Prostate gland (tissue), 2 donors: ENCODE measurements at regions not wholly inside any gene's neighbourhood (a gene's known extent, or its start where the extent isn't known, plus 50 kb on each side); places are given as distances from the start of the nearest gene placed in this dataset.

Source experiments
- DNase-seq: peaks from one replicate; pipeline ENCODE4 v3.0.0-alpha.2; 2019; ENCODE audit warnings: low spot score
- H3K27ac ChIP-seq, 2 donors: fragments of 200-600 bp; sonication (generic); 2 replicates each; pipeline ENCODE4 v1.5.1; 2017 to 2019
- H3K27me3 ChIP-seq: fragments of 200-600 bp; sonication (generic); replicated peaks from 2 replicates; pipeline ENCODE4 v1.5.1; 2019; ENCODE audit not compliant: insufficient read depth
- H3K36me3 ChIP-seq, 2 donors: fragments of 200-600 bp; sonication (generic); 1 replicate in 1 of 2; 2 replicates in 1 of 2; pipeline versions ENCODE4 v1.5.1 to v1.8.1; 2017 to 2019
- H3K4me1 ChIP-seq: fragments of 200-600 bp; sonication (generic); replicated peaks from 2 replicates; pipeline ENCODE4 v1.5.1; 2019
- H3K4me3 ChIP-seq, 2 donors: fragments of 200-600 bp; sonication (generic); 2 replicates each; pipeline ENCODE4 v1.5.1; 2017 to 2019
- H3K9me3 ChIP-seq: fragments of 200-600 bp; sonication (generic); 2 replicates; pipeline ENCODE4 v1.5.1; 2017
- POLR2A ChIP-seq: fragments of 450-650 bp; IDR thresholded peaks from one replicate; pipeline ENCODE4 v1.6.1; 2016; ENCODE audit warnings: antibody characterized with exemption, mild to moderate bottlenecking
- POLR2AphosphoS5 ChIP-seq: sonication (generic); formaldehyde crosslinking; IDR thresholded peaks from one replicate; pipeline ENCODE4 v1.6.1; 2017; ENCODE audit warnings: antibody characterized with exemption
- WGBS: methylation state at CpG from one replicate; pipeline ENCODE4 v1.1.5; 2018; 5-methylcytosine and 5-hydroxymethylcytosine counted together
- intact Hi-C: fragments of 100-400 bp; cut with DNase I; formaldehyde crosslinking; loops from one replicate; pipeline ENCODE4 v1.14.2; 2022
- TF ChIP-seq, protein P1 (sequence below), 4 experiments: fragments of 200-600 bp in 2 of 4; fragments of 450-650 bp in 2 of 4; sonication (generic) in 2 of 4; IDR thresholded peaks; 1 replicate in 3 of 4; 2 replicates in 1 of 4; pipeline ENCODE4 v1.5.1; 2016 to 2019; ENCODE audit warnings: antibody characterized with exemption in 4 of 4, mild to moderate bottlenecking in 2 of 4, moderate library complexity in 2 of 4

DNA sequence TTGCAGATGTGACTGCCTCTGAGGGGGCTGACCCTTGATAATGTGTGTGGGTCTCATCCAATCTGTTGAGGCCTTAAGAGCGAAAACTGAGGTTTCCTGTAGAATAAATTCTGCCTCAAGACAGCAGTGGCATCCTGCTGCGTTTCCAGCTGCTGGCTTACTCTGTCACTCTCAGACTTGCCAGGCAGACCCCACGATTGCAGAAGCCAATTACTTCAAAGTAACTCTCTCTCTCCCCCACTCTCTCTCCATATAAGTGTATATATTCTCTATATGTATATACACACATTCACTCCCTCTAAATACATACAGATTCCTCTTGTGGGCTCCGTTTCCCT is 152.5 kb upstream of the ALKAL2 start:
- no peak for DNase-seq
- intact Hi-C loops: no loop called here
- Histone ChIP-seq H3K27ac (peak overlapping the region; percentile 42 to 55), H3K4me1 (no peaks in the 10 kb centered on the region), H3K36me3 (no peaks in the 10 kb centered on the region), H3K9me3 (no peaks in the 10 kb centered on the region), H3K4me3 (no peak overlapping the region), H3K27me3 (peaks cover 5% of the 10 kb centered on the region)
- WGBS: 85% methylated on average over 4 of the region's 4 CpGs
- TF ChIP-seq POLR2AphosphoS5 (no peak), POLR2A (no peak)
- TF ChIP-seq, protein P1, sequence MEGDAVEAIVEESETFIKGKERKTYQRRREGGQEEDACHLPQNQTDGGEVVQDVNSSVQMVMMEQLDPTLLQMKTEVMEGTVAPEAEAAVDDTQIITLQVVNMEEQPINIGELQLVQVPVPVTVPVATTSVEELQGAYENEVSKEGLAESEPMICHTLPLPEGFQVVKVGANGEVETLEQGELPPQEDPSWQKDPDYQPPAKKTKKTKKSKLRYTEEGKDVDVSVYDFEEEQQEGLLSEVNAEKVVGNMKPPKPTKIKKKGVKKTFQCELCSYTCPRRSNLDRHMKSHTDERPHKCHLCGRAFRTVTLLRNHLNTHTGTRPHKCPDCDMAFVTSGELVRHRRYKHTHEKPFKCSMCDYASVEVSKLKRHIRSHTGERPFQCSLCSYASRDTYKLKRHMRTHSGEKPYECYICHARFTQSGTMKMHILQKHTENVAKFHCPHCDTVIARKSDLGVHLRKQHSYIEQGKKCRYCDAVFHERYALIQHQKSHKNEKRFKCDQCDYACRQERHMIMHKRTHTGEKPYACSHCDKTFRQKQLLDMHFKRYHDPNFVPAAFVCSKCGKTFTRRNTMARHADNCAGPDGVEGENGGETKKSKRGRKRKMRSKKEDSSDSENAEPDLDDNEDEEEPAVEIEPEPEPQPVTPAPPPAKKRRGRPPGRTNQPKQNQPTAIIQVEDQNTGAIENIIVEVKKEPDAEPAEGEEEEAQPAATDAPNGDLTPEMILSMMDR (IDR thresholded peaks at IDR 0.05): no peak

DNA sequence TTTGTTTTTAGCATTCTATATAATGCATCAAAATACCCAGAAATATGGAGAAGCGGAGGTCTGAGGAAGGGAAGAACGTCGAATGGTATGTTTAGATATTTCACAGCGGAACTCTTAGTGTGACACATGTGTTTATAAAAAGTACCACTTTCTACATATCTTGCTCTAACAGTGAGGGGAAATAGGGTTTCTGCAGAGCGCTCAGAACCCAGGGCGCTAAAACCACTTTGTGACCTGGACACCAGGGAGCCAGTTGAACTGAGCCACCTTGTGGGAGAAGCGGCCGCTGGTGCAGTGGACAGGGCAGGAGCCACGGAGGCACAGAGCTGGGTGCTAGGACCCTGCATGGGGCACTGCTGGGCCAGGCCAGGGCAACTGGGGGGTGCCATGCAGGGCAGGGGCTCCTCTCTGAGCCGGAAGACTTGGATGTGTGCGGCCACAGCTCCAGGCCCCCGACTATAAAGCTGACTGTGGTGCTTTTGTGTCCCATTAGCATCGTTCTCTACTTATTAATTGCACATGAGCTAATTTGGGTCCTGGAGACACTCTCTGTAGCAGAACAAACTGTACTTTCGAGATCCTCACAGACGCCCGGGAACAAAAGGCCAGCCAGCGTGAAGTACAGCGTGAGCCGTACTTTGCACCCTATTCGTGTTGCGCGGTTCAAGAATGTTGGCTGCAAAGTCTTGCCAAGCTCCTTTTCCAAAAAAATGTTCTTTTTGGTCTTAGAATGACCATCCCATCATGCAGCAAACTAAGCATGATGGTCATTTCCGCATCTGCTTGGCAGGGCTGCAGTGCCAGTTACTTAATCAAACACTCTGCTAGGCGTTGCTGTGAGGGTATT is 151.9 kb upstream of the ALKAL2 start:
- H3K4me3 ChIP-seq: no peak overlapping the region
- H3K4me1 ChIP-seq: no peaks in the 10 kb centered on the region
- H3K9me3 ChIP-seq: no peaks in the 10 kb centered on the region
- intact Hi-C loops: loop anchor here (10.0 kb wide), 1 partner anchor 65 kb away; no protein-coding TSS in a partner anchor
- TF ChIP-seq, protein P1 (IDR thresholded peaks at IDR 0.05): no peak
- peak; percentile 60 for TF ChIP-seq POLR2AphosphoS5
- peaks cover 5% of the 10 kb centered on the region for H3K27me3 ChIP-seq
- no peak for DNase-seq
- peak overlapping the region; percentile 49 to 55 for H3K27ac ChIP-seq
- 70% methylated on average over 24 of the region's 24 CpGs for WGBS
- no peaks in the 10 kb centered on the region for H3K36me3 ChIP-seq

DNA sequence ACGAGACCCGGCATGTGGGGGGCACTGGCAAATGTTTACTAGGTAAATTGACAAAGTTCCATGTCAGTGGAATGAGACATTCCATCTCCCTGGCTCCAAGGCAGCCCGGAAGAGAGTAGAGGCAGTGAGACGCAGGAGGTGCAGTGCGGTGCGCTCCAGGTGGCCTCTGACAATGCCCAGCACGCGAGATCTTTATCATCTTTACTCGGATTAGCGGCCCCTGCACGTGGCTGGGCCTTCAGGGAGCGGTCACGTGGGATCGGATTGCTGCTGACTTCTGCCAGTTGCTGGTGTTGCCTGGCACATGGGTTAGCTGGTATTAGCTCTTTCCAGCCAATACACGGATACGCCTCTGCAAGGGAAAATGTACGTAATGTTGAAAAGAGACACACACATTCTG is 151.2 kb upstream of the ALKAL2 start:
- TF ChIP-seq, protein P1 (IDR thresholded peaks at IDR 0.05): no peak
- no peak for TF ChIP-seq POLR2AphosphoS5
- TF ChIP-seq POLR2A: no peak
- 36% methylated on average over 17 of the region's 17 CpGs for whole genome bisulfite sequencing
- no peak for DNase-seq
- intact Hi-C loops: loop anchor here (10.0 kb wide), 1 partner anchor 64 kb away; no protein-coding TSS in a partner anchor
- Histone ChIP-seq H3K27me3 (peaks cover 5% of the 10 kb centered on the region), H3K9me3 (no peaks in the 10 kb centered on the region), H3K27ac (peak overlapping the region; percentile 49 to 54), H3K4me1 (no peaks in the 10 kb centered on the region), H3K36me3 (no peaks in the 10 kb centered on the region), H3K4me3 (no peak overlapping the region)

DNA sequence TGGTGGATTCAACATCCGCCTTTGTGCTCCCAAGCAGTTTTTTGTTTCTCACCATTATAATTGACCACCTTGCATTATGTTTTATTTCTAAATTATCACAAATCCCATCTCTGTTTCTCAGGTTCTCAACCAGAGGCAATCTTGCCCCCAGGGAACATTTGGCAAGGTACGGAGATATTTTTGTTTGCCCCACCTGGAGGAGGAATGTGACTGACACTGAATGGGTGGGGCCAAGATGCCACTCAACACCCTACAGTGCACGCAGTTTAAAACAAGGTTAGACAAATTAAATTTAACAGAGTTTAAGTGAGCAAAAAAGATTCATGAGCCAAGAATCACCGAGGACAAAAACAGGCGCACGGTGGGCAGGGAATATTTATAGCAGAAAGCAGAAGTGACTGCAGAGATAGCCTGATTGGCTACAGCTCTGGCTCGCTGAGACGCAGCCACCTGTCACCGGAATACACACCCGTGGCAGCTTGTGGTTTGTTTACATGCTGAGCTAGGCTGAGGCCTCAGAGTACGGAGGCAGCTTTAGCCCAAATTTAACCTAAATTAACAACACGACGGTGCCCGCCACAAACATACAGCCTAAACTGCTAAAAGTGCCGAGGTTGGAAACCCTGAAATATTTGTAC is 150.0 kb upstream of the ALKAL2 start:
- H3K9me3 ChIP-seq: no peaks in the 10 kb centered on the region
- H3K36me3 ChIP-seq: no peaks in the 10 kb centered on the region
- 29% methylated on average over 15 of the region's 15 CpGs for WGBS
- peak overlapping the region in 1 of 2 donors; percentile 8 for H3K27ac ChIP-seq
- no peaks in the 10 kb centered on the region for H3K4me1 ChIP-seq
- no peak for DNase-seq
- intact Hi-C loops: loop anchor here (10.0 kb wide), 1 partner anchor 63 kb away; no protein-coding TSS in a partner anchor
- no peak overlapping the region for H3K4me3 ChIP-seq
- TF ChIP-seq POLR2A (no peak), POLR2AphosphoS5 (no peak)
- TF ChIP-seq, protein P1 (IDR thresholded peaks at IDR 0.05): no peak
- H3K27me3 ChIP-seq: peaks cover 3% of the 10 kb centered on the region
